K562 (cell line): ENCODE measurements at regions not wholly inside any gene's neighbourhood (a gene's known extent, or its start where the extent isn't known, plus 50 kb on each side); places are given as distances from the start of the nearest gene placed in this dataset. TPM values are rescaled to one million over a fixed set of nuclear protein-coding genes. Genes with fewer than 3 reads are reported as not detected.

Source experiments
- small RNA-seq: library from RNA; depleted of rRNA; stranded (forward); fragments of <200 nt; gene quantifications from one replicate; pipeline ENCODE3, GENCODE V24; 2014

Small RNA genes in the stretch of these regions (small RNA-seq; reads per million reads assigned to genes)
- gene AC104073.1: not detected
- gene SNORA15B-1: not detected
- 0.11 reads per million for gene SNORA22C
